ENCODE measurements at regions not wholly inside any gene's neighbourhood (a gene's known extent, or its start where the extent isn't known, plus 50 kb on each side); places are given as distances from the start of the nearest gene placed in this dataset.
"Not testable (repeated sequence)": the region's sequence is repeated elsewhere in the genome, so short reads cannot be mapped to it uniquely, and the experiment has no call there.

DNA sequence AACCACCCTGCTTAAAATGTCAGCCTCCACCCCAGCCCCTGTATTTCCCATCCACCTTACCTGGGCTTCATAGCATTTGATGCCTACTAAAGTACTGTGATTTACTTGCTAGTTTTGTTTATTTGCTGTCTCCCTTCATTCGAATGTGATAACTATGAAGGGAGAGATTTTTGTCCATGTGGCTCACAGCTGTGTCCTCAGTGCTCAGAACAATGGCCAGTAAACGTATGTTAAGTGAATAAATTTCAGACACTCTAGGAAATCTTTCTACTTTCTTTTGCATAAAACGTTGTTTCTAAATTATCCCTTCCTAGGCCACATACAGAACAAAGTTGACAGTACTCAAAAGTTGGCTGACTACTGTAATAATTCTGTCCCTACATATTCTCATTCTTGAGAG, 114.7 kb upstream of the OTUD4 start:
- no peak for DNase-seq

DNA sequence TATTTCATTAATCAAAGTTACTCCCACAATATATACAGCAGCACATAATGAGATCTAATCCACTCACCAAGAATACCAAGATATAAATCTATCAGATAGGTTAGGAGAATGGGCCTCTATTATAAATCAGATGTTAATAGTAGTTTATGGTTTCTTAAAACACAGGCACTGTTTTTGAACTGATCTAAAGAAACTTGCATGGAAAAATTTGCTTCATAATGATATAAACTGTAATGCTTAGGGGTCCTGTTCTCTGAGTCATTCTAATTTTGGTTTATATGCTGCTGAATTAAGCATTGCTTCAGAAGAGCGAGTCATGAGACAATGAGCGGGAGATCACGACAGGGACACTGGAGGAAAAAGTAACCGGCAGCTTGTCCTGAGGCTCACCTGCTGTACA, 113.3 kb upstream of the OTUD4 start:
- DNase-seq: no peak

DNA sequence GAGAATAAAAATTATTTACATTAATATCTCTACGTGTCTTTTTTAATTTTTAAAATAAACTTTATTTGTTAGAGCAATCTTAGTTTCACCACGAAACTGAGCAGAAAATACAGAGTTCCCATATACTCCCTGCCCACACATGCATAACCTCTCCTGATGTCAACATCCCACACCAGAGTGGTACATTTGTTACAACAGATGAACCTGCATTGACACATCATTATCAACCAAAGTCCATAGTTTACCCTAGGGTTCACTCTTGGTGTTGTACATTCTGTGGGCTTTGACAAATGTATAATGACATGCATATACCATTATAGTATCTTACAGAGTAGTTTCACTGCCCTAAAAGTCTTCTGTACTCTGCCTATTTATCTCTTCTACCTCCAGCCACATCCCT, 110.6 kb upstream of the OTUD4 start:
- no peak for DNase-seq

GRCh38 chr4:145289403-145290076, 109.2 kb upstream of the OTUD4 start:
- DNase-seq: no peak

DNA sequence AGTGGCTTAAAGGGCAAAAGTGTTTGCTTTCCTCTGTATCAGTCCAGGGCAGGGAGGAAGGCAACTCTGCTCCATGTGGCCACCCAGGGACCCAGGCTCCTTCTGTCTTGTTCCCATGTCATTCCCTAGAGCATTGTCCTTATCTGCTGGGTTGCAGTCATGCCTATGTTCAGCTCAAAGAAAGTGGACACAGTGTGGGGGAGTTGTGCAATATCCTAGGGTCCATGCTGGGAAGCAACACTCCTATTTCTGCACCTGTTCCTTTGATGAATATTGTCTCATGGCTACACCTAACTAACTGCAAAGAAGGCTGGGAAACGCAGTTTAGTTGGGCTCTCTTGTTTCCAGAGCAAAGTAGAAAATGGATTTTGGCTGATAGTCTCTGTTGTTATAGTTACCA, 107.0 kb upstream of the OTUD4 start:
- DNase-seq: no peak

DNA sequence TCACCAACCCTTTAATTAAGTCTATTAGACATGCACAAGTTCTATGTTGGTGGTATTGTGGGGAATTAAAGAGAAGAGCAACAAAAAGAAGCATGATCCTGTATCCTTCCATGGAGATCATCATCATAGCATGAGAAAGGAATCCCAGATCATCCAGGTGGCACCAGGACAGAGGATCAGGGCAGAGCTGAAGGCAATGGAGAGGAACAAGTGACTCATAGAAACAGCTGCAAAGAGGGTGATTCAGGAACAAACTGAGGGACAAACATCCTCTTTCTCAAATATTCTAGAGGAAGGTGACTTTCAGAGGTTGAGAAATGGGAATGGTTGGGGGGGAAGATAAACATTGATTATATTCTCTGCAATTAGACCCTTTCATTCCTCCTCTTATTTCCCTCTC, 105.5 kb upstream of the OTUD4 start:
- no peak for DNase-seq

DNA sequence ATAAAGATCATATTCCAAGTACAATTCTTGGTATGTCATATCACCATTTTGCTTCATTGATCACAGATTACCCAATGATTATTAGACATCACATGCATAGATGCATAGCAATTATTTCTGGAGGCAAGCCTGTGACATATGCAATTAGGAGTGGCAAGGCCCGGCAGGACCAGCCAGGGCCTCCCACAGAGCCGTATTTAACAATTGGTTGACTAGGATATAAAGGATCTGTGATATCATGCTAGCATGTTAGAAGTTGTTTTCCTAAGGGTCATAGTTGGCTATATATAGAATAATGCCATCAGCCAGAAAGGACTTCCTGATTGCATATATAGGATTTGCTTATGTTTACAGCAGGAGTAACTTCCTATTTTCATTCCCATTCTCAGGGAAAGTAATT, 103.5 kb upstream of the OTUD4 start:
- DNase-seq: no peak

DNA sequence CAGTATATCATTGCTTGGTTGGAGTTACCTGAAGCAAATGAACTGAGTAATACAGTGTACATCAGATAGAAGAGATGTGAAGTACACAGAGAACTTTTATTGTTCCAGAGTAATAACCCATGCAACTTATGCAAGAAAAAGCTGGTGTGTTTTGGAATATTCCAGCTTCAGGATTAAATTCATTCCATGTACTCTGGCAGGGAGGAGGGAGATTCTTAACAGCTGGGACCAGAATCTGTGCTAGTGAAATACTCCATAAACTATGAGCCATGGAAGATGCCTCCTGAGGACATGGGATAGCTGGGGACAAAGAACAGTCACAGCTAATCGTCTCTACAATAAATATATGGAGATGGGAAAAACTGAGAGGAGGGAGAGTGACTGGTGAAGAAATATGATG, 101.6 kb upstream of the OTUD4 start:
- DNase-seq: no peak

GRCh38 chr4:145281224-145281623, 100.8 kb upstream of the OTUD4 start:
- DNase-seq: no peak

- no peak for DNase-seq
Observed at GRCh38 chr4:145280541-145280940, 100.2 kb upstream of the OTUD4 start.

DNA sequence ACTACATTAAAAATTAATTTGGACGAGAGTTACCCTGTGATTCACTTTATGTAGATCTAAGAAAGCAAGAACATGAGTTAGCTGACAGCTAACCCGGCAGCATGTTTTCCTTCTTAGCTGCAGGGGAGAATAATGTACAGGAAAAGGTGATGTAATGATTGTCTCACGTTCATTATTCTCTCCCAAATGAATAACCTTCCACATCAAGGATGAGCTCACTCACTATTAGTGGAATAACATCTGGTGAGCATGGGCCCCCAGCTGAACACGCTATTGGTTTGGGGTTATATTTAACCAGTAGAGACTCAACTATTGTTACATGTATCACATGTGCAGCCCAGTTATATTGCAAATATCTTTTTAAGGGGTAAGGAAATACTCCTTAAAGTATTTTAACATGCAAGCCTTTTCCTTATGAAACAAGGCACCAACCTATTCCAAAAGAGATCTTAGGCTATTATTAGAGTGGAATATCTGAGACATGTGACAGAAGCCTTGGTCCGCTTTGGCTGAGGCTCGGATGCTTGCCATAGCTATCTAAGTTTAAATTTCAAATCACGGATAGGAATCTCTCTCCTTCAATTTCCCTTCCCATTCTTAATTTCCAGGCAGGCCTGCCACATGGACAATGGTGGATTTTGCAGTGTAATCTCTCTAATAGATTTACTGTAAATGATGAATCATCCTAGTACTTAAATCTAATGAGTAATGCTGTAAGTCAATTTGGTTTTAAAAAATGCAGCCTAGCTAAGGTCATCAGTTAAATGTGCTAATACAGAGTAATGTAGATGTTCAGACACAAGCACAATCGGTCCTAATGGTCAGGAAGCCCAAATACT, 99.0 kb upstream of the OTUD4 start:
- no peak for DNase-seq

DNA sequence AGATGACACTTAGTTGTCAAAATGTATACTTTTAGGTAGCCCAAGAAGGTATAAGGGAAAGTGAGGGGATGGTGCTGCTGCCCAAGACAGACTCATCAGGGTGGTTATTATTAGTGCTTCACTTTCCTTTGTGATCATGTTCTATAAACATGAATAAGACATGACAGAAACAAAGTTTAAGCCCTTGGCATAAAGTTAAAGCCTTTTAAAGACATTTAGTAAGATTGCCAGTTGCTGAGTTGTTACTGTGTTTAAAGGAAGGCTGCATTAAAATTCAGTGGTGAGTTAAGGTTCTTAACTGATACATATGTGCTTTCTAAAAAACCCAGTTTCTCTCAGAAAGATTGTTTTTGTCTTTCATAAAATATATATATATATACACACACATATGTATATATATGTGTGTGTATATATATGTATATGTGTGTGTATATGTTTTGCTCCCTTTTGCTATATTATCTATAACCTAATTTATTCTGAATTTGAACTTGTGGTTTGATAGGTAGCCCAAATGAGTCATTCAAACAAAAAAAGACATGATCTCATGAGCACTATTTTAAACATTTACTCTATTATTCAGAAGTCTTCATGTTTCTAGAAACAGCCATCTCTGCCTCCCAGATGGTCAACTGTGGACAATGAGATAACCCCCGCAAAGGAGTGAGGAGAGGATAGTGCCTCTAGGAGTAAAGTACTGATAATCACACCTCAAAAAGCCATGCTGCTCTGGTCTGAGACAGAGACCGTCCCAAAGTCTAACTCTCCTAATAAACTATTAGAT, 98.1 kb upstream of the OTUD4 start:
- DNase-seq: no peak

- no peak for DNase-seq
Observed at GRCh38 chr4:145277011-145277410, 96.6 kb upstream of the OTUD4 start.

GRCh38 chr4:145276050-145276449, 95.7 kb upstream of the OTUD4 start:
- DNase-seq: no peak

DNA sequence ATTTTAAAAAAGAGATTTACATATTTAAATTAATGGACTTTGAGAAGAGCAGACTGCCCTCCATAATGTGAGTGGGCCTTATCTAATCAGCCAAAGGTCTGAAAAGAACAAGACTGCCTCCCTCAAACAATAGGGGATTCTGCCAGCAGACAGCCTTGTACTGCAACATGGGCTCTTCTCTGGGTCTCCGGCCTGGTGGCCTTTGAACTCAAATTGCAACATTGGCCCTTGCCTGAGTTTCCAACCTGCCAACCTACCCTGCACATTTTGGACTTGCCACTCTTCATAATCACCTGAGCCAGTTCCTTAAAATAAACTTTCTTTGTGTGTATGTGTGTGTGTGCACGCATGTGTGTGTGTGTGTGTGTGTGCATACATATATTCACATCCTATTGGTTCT, 90.8 kb upstream of the OTUD4 start:
- DNase-seq: no peak

- DNase-seq: no peak
Observed at GRCh38 chr4:145266881-145267280, 86.5 kb upstream of the OTUD4 start.

DNA sequence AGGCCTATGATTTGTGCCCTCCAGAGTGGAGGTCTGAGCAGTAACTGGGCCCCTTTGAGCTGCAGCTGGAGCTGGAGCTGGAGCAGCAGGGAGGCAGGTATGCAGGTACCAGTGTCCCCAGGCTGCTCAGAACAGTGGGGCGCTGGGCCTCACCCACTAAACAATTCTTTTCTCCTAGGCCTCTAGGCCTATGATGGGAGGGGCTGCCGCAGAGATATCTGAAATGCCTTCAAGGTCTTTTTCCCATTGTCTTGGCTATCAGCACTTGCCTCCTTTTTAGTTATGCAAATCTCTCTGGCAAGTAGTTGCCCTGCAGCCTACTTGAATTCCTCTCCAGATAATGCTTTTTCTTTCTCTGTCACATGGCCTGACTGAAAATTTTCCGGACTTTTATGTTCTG, 79.7 kb upstream of the OTUD4 start:
- no peak for DNase-seq

DNA sequence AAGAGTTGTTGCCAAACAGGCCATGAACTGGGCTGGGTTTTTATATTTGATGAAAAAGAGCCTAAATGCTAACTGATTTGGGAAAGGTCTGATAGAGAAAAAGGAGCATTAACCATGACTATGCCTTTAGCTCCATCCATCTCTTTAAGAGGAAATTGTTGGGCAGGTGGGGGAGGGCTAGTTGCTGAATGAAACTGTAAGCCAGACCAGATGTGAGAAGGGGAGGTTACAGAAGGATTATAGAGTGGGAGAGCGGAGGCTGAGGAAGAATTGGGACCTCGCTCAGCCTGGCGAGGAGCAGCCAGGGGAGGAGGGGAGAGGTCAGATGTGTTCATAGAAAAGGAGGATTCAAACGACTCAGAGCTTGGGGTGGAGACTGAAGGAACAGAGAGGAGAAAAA, 74.9 kb upstream of the OTUD4 start:
- not testable (repeated sequence) for DNase-seq

- no peak for DNase-seq
Observed at GRCh38 chr4:145252190-145252589, 71.8 kb upstream of the OTUD4 start.

DNA sequence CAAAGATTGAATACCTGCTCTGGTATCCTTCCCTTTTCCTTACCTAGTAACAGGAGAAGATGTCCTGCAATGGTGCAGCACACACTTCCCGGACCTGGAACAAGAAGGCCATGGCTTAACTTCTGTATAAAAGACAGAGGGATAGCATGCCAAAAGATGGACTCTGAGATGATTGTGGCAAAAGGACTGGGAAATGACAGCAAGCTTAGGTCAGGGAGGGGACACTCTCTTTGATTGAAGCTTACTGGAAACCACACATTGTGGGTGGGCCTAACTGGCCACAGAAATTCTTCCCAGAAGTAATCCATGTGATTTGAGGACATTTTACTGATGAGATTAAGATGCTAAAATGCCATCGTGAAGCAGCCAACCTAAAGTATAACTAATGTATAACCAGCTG, 71.0 kb upstream of the OTUD4 start:
- DNase-seq: no peak

DNA sequence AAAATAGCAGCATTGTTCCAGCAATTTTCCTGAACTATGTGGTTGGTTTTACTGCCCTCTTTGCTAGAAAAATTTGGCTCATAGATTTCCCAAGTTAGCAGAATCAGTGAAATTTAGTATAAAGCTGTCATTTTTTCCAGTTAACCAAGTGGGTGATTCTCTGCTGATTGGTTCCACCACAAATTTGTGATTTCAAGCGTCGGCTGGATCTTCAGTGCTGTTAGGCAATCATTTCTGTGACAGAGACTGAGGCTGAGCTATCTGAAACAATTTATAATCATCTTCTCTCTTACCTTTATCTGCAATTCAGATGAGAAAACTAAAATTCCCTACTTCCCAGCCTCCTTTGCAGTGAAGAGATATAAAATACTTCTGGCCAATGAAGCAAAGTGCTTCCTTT, 68.6 kb upstream of the OTUD4 start:
- no peak for DNase-seq

DNA sequence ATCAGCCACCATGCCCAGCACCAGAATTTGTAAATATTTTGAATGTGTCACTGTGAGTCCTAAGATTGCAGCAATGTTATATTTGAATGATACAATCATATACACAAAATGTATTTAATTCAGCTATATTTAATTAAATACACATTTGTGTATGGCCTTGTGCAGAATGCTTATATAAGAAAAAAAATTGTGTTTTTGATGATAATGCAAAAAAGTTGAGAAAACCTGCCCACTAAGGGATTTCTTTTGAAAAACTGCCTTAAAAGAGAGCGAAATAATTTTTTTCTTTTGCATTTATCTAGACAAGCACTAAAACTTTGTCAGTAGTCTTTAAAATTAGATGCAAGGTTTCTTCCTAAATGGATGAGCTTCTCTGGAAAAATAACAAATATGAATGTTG, 68.1 kb upstream of the OTUD4 start:
- no peak for DNase-seq

GRCh38 chr4:145234091-145234706, 53.8 kb upstream of the OTUD4 start:
- DNase-seq: peak; percentile 65

All from NCI-H1092 treated with DMSO at 0.1 percent for 48 hours (cell line).